ENCODE measurements at regions not wholly inside any gene's neighbourhood (a gene's known extent, or its start where the extent isn't known, plus 50 kb on each side); places are given as distances from the start of the nearest gene placed in this dataset.

DNA sequence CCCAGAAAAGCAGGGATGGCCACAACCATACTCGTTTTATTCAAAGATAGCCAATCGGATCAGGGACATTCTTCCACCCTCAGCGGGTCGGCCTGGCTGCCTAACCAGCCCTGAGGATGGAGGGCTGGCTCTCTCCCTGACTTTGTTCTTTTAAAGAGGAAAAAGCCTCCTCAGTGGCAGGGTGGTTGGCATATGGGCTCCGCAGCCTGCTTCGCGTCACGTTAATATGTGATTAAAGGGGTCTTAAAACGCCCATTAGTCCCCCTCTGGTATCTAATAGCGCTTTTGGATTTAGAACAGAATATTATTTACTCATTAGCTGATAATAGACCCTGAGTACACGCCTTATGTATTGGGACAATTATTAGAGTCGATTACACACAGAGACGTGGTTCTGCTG is 199.4 kb downstream of the PHETA1 start:
- H3K4me3 ChIP-seq (ENCODE audit: low read depth, low read length): no peak overlapping the region
- TF ChIP-seq CTCF (IDR thresholded peaks at IDR 0.05; ENCODE audit: control insufficient read depth, extremely low read depth, insufficient read depth): no peak
- DNase-seq (ENCODE audit: low read depth): no peak

- TF ChIP-seq CTCF (IDR thresholded peaks at IDR 0.05; ENCODE audit: control insufficient read depth, extremely low read depth, insufficient read depth): no peak
- H3K4me3 ChIP-seq (ENCODE audit: low read depth, low read length): no peak overlapping the region
- DNase-seq (ENCODE audit: low read depth): no peak
These were observed 199.9 kb downstream of the PHETA1 start for GRCh38 chr12:111169032-111169431.

GRCh38 chr12:111168009-111168900 is 200.6 kb downstream of the PHETA1 start:
- no peak overlapping the region for H3K4me3 ChIP-seq (ENCODE audit: low read depth, low read length)
- TF ChIP-seq CTCF (IDR thresholded peaks at IDR 0.05; ENCODE audit: control insufficient read depth, extremely low read depth, insufficient read depth): no peak
- no peak for DNase-seq (ENCODE audit: low read depth)

- no peak overlapping the region for H3K4me3 ChIP-seq (ENCODE audit: low read depth, low read length)
- TF ChIP-seq CTCF (IDR thresholded peaks at IDR 0.05; ENCODE audit: control insufficient read depth, extremely low read depth, insufficient read depth): no peak
These were observed 201.9 kb downstream of the PHETA1 start for GRCh38 chr12:111166779-111167540.

DNA sequence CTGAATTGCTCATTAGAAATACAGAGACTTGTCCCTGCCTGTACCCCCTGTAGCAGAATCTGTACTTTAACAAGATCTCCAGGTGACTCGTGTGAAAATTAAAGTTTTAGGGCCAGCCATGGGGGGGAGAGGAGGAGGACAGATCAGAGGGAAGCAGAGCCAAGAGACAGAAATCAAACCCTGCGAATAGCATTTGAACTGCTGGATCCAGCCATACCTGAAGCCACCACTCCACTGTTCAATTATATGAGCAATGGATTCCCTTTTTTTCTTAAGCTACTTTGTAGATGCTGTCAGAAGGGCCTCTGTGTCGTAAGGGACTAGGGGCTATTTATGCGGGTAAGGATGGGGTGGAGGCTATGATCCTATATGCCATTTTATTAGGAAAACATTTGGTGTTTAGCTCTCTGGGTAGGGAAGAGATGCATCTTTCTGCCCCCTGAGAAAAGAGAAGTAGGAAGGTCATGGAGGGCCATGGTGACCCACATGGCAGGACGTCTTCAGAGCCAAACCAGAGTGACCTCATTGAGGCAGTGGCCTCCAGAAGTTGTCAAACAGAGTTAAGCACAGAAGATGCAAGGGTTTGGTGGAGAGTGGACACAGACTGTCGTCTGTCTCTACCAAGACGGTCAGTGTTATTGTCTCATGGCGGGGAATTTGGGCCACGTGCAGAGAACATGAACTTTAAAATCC is 203.9 kb downstream of the PHETA1 start:
- no peak overlapping the region for H3K4me3 ChIP-seq (ENCODE audit: low read depth, low read length)
- TF ChIP-seq CTCF (IDR thresholded peaks at IDR 0.05; ENCODE audit: control insufficient read depth, extremely low read depth, insufficient read depth): no peak
- DNase-seq (ENCODE audit: low read depth): no peak

More at GRCh38 chr12:111166779-111167540, 201.9 kb downstream of the PHETA1 start:
- DNase-seq (ENCODE audit: low read depth): no peak

GRCh38 chr12:111163422-111163821 is 205.5 kb downstream of the PHETA1 start:
- DNase-seq (ENCODE audit: low read depth): no peak
- no peak for TF ChIP-seq CTCF (IDR thresholded peaks at IDR 0.05; ENCODE audit: control insufficient read depth, extremely low read depth, insufficient read depth)
- no peak overlapping the region for H3K4me3 ChIP-seq (ENCODE audit: low read depth, low read length)
